ENCODE measurements at regions not wholly inside any gene's neighbourhood (a gene's known extent, or its start where the extent isn't known, plus 50 kb on each side); places are given as distances from the start of the nearest gene placed in this dataset.
A peak's percentile ranks its signal among the peaks of the same experiment; 100 is the strongest.

GRCh38 chr6:105494688-105495087 lies 91.8 kb upstream of the PREP start:
- peaks cover 10% of the 10 kb centered on the region; the same call in 1 of the 2 replicates for H3K9me2 ChIP-seq (ENCODE audit: insufficient read depth)
- H3K27me3 ChIP-seq (ENCODE audit: insufficient read depth): no peaks in the 10 kb centered on the region
- H2AFZ ChIP-seq: peak overlapping the region; percentile 43; the same call in 1 of the 2 replicates
- H4K20me1 ChIP-seq (replicated peaks; ENCODE audit: insufficient read depth): no peaks in the 10 kb centered on the region
- no peaks in the 10 kb centered on the region for H3K27me3 Mint-ChIP-seq (ENCODE audit: insufficient read depth, low read depth, poor library complexity)
- DNase-seq (ENCODE audit: low spot score): peak; percentile 30
- no peak overlapping the region for H3K27ac Mint-ChIP-seq
- no peak overlapping the region for H3K27ac ChIP-seq (ENCODE audit: low read depth)
- H3K9me3 Mint-ChIP-seq: no peaks in the 10 kb centered on the region
- no peak overlapping the region for H3K4me3 Mint-ChIP-seq
- H3K36me3 Mint-ChIP-seq (ENCODE audit: low read depth): no peaks in the 10 kb centered on the region
- H3K4me1 ChIP-seq (ENCODE audit: insufficient read depth): peaks cover under 1% of the 10 kb centered on the region; the same call in 1 of the 2 replicates
- no peaks in the 10 kb centered on the region for H3K79me2 ChIP-seq (replicated peaks; ENCODE audit: insufficient read depth)
- peak; percentile 50; the same call in 2 of the 3 replicates for ATAC-seq
- TF ChIP-seq JUNB (IDR thresholded peaks at IDR 0.05; ENCODE audit: unreplicated experiment): no peak
- no peak for TF ChIP-seq POLR2AphosphoS5 (IDR thresholded peaks at IDR 0.05; ENCODE audit: low read depth)
- TF ChIP-seq, protein P1, sequence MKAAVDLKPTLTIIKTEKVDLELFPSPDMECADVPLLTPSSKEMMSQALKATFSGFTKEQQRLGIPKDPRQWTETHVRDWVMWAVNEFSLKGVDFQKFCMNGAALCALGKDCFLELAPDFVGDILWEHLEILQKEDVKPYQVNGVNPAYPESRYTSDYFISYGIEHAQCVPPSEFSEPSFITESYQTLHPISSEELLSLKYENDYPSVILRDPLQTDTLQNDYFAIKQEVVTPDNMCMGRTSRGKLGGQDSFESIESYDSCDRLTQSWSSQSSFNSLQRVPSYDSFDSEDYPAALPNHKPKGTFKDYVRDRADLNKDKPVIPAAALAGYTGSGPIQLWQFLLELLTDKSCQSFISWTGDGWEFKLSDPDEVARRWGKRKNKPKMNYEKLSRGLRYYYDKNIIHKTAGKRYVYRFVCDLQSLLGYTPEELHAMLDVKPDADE (IDR thresholded peaks at IDR 0.05): no peak
- no peak for TF ChIP-seq NANOG (IDR thresholded peaks at IDR 0.05; ENCODE audit: borderline replicate concordance)
- no peak for TF ChIP-seq CTCF (conservative IDR thresholded peaks at IDR 0.05; ENCODE audit: low read depth in 2 of 2)
- no peak for TF ChIP-seq ZNF462 (CRISPR knock-in tag; IDR thresholded peaks at IDR 0.05)
- TF ChIP-seq CREB1 (CRISPR knock-in tag; IDR thresholded peaks at IDR 0.05; ENCODE audit: low read depth): no peak
- TF ChIP-seq, protein P2, sequence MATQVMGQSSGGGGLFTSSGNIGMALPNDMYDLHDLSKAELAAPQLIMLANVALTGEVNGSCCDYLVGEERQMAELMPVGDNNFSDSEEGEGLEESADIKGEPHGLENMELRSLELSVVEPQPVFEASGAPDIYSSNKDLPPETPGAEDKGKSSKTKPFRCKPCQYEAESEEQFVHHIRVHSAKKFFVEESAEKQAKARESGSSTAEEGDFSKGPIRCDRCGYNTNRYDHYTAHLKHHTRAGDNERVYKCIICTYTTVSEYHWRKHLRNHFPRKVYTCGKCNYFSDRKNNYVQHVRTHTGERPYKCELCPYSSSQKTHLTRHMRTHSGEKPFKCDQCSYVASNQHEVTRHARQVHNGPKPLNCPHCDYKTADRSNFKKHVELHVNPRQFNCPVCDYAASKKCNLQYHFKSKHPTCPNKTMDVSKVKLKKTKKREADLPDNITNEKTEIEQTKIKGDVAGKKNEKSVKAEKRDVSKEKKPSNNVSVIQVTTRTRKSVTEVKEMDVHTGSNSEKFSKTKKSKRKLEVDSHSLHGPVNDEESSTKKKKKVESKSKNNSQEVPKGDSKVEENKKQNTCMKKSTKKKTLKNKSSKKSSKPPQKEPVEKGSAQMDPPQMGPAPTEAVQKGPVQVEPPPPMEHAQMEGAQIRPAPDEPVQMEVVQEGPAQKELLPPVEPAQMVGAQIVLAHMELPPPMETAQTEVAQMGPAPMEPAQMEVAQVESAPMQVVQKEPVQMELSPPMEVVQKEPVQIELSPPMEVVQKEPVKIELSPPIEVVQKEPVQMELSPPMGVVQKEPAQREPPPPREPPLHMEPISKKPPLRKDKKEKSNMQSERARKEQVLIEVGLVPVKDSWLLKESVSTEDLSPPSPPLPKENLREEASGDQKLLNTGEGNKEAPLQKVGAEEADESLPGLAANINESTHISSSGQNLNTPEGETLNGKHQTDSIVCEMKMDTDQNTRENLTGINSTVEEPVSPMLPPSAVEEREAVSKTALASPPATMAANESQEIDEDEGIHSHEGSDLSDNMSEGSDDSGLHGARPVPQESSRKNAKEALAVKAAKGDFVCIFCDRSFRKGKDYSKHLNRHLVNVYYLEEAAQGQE (IDR thresholded peaks at IDR 0.05; ENCODE audit: unreplicated experiment): no peak
- TF ChIP-seq STAT1 (IDR thresholded peaks at IDR 0.05; ENCODE audit: unreplicated experiment): no peak
- TF ChIP-seq EZH2 (IDR thresholded peaks at IDR 0.05; ENCODE audit: low read depth, unreplicated experiment): no peak
- TF ChIP-seq ZNF331 (CRISPR knock-in tag; IDR thresholded peaks at IDR 0.05; ENCODE audit: low read depth): no peak
- no peak for TF ChIP-seq EZH2phosphoT487 (IDR thresholded peaks at IDR 0.05; ENCODE audit: unreplicated experiment)
- TF ChIP-seq ZNF114 (CRISPR knock-in tag; IDR thresholded peaks at IDR 0.05): no peak
- H3K4me1 Mint-ChIP-seq: no peaks in the 10 kb centered on the region
- no peaks in the 10 kb centered on the region for H3F3A ChIP-seq (replicated peaks; ENCODE audit: low read depth)
- no peak overlapping the region for H3K4me3 ChIP-seq
- no peak overlapping the region for H3K4me2 ChIP-seq
- no peaks in the 10 kb centered on the region for H3K36me3 ChIP-seq (ENCODE audit: insufficient read depth)
